ENCODE measurements at regions not wholly inside any gene's neighbourhood (a gene's known extent, or its start where the extent isn't known, plus 50 kb on each side); places are given as distances from the start of the nearest gene placed in this dataset.

- H3K27ac ChIP-seq (ENCODE audit: low read length): no peak overlapping the region
- H3F3A ChIP-seq (ENCODE audit: insufficient read depth, low read length, poor library complexity, severe bottlenecking): no peaks in the 10 kb centered on the region
- no peaks in the 10 kb centered on the region for H3K9me3 ChIP-seq (ENCODE audit: low read length)
- H3K27me3 ChIP-seq (ENCODE audit: insufficient read depth, low read depth, low read length): no peaks in the 10 kb centered on the region
- no peaks in the 10 kb centered on the region for H3K79me2 ChIP-seq (replicated peaks; ENCODE audit: insufficient read depth, low read length)
- no peaks in the 10 kb centered on the region for H3K9me2 ChIP-seq (ENCODE audit: insufficient read depth, low read length)
- no peak overlapping the region for H2AFZ ChIP-seq (ENCODE audit: low read depth, low read length)
- no peak overlapping the region for H3K4me2 ChIP-seq (ENCODE audit: low read length)
- no peaks in the 10 kb centered on the region for H3K36me3 ChIP-seq (ENCODE audit: insufficient read depth, low read length)
- no peak overlapping the region for H3K9ac ChIP-seq (ENCODE audit: low read length)
- H4K20me1 ChIP-seq (ENCODE audit: insufficient read depth): no peaks in the 10 kb centered on the region
- H3K4me3 ChIP-seq (ENCODE audit: low read length): no peak overlapping the region
- TF ChIP-seq REST (IDR thresholded peaks at IDR 0.05; ENCODE audit: borderline replicate concordance) (no peak), EZH2 (IDR thresholded peaks at IDR 0.05; ENCODE audit: borderline replicate concordance, insufficient read depth, low read length, poor library complexity, severe bottlenecking) (no peak), SMC3 (conservative IDR thresholded peaks at IDR 0.05; ENCODE audit: poor library complexity) (no peak), RAD21 (conservative IDR thresholded peaks at IDR 0.05) (no peak), CTCF (IDR thresholded peaks at IDR 0.05; ENCODE audit: poor library complexity, severe bottlenecking) (no peak)
These were observed 145.6 kb upstream of the FAM20C start for GRCh38 chr7:46830-47140.

- no peaks in the 10 kb centered on the region for H4K20me1 ChIP-seq (ENCODE audit: insufficient read depth)
- no peak overlapping the region for H2AFZ ChIP-seq (ENCODE audit: low read depth, low read length)
- H3K27ac ChIP-seq (ENCODE audit: low read length): no peak overlapping the region
- H3K9me3 ChIP-seq (ENCODE audit: low read length): no peaks in the 10 kb centered on the region
- H3K27me3 ChIP-seq (ENCODE audit: insufficient read depth, low read depth, low read length): no peaks in the 10 kb centered on the region
- no peaks in the 10 kb centered on the region for H3K79me2 ChIP-seq (replicated peaks; ENCODE audit: insufficient read depth, low read length)
- no peak overlapping the region for H3K4me3 ChIP-seq (ENCODE audit: low read length)
- H3K9me2 ChIP-seq (ENCODE audit: insufficient read depth, low read length): no peaks in the 10 kb centered on the region
- no peak overlapping the region for H3K9ac ChIP-seq (ENCODE audit: low read length)
- TF ChIP-seq EZH2 (IDR thresholded peaks at IDR 0.05; ENCODE audit: borderline replicate concordance, insufficient read depth, low read length, poor library complexity, severe bottlenecking) (no peak), POLR2AphosphoS5 (IDR thresholded peaks at IDR 0.05) (no peak), REST (IDR thresholded peaks at IDR 0.05; ENCODE audit: borderline replicate concordance) (no peak), SMC3 (conservative IDR thresholded peaks at IDR 0.05; ENCODE audit: poor library complexity) (no peak), MXI1 (conservative IDR thresholded peaks at IDR 0.05; ENCODE audit: poor library complexity, severe bottlenecking) (no peak)
- H3F3A ChIP-seq (ENCODE audit: insufficient read depth, low read length, poor library complexity, severe bottlenecking): no peaks in the 10 kb centered on the region
- H3K36me3 ChIP-seq (ENCODE audit: insufficient read depth, low read length): no peaks in the 10 kb centered on the region
- no peak overlapping the region for H3K4me2 ChIP-seq (ENCODE audit: low read length)
These were observed 140.8 kb upstream of the FAM20C start for GRCh38 chr7:51456-52068.

Measured in neural cell (in vitro differentiated cells).